NCI-H2081 (cell line): ENCODE measurements at regions not wholly inside any gene's neighbourhood (a gene's known extent, or its start where the extent isn't known, plus 50 kb on each side); places are given as distances from the start of the nearest gene placed in this dataset.

Experiments
- DNase-seq, 2 experiments: peaks; one replicate each; lab custom pipeline; 2025; lab: John Stamatoyannopoulos, UW

DNA sequence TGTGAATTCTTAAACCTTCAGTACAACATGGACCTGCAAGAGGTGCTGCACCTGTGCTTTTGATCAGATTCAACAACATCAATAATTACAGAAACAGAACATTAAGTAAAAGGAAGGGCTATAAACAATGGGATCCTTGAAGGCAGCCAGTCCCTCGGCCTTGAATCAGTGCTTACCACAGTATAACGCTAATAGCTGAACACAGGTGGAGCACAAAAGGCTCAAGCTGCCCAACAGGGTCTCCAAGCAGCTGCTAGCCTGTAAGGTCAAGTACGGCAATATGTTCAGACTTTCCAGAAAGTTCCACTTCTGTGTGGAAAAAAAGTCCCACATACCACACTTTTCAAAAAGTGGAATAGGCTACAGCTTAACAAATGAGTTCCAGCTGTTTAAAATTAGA is 61.9 kb upstream of the ITGA1 start:
- DNase-seq, result peak in 1 of 2 experiments; percentile 43

DNA sequence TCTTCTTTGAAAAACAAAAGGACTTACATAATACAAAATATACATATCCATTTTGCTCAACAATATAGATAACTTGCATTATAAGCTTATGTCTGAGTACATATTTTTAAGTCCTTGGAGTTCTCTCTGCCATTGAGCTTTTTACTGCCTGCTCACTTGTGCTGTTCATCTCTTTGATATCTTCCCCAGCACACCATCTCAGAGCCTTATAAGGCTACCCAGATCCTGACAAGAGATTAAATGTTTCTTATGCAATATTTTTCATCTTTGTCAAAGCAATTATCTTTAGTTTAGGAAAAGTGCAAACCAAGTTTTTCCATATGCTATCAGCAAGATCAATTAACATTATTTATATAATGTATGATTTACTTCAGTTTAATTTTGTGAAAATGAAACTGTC is 60.7 kb upstream of the ITGA1 start:
- DNase-seq, result no peak

DNA sequence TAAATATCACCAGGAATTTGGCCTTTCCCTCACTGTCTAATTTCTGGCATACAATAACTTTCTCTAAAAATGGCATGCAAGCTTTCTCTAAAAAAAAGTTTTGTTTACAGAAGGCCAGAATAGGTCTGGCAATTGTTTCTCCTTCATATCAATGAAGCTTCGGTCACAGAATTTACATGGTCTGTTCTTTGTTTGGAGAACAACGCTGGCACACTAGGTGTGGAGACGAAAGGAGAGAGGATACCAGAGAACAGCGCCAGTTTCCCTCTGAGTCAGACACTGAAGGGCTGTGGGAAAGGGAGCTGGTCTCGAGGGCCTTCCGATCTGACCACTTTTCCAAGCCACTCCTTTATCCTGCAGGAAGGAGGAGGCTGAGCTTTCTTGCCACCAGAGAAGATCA is 60.1 kb upstream of the ITGA1 start:
- DNase-seq, result no peak

DNA sequence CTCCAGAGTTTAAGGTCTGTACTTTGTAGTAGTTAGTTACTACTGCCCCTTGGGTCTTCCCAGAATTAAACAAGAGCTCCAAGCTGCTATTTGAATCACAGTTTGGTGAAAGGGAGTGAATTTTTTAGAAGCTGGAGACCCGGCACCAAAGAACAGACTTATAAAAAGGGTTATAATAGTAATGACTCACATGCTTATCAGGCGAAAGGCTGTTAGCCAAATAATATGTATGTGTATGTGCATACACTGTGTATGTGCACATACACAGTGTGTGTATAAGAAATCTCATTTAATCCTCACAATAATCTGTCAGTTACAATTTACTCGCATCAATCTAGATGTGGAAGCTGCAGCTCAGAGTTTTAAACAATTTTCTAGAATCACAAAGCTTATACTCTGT is 59.5 kb upstream of the ITGA1 start:
- no peak for DNase-seq

DNA sequence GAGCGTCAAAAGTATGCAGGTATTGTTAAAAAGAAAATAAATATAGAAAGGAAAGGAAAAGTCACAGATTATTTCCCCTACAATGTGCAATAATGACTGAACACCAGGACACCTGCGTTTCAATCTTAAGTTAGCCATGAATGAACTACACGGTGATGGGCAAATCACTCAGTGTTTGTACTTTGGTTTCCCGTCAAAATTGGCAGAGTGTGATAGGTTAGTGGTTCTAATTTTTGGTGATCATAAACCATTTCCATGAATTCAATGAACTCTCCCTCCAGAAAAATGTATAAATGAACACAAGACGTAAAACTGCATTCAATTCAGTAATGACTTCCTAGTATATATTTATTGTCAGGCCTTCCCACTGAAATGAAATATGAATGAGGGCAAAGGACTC is 59.0 kb upstream of the ITGA1 start:
- no peak for DNase-seq

DNA sequence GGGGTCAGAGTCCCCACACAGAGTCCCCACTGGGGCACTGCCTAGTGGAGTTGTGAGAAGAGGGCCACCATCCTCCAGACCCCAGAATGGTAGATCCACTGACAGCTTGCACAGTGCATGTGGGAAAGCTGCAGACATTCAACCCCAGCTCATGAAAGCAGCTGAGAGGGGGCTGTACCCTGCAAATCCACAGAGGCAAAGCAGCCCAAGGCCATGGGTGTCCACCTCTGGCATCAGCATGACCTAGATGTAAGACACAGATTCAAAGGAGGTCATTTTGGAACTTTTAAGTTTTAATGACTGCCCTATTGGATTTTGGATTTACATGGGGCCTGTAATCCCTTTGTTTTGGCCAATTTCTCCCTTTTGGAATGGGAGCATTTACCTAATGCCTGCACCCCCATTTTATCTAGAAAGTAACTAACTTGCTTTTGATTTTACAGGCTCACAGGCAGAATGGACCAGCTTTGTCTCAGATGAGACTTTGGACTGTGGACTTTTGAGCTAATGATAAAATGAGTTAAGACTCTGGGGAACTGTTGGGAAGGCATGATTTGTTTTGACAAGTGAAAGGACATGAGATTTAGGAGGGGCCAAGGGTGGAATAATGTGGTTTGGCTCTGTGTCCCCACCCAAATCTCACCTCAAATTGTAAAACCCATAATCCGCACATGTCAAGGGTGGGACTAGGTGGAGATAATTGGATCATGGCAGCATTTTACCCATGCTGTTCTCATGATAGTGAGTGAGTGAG is 56.3 kb upstream of the ITGA1 start:
- DNase-seq, result no peak

DNA sequence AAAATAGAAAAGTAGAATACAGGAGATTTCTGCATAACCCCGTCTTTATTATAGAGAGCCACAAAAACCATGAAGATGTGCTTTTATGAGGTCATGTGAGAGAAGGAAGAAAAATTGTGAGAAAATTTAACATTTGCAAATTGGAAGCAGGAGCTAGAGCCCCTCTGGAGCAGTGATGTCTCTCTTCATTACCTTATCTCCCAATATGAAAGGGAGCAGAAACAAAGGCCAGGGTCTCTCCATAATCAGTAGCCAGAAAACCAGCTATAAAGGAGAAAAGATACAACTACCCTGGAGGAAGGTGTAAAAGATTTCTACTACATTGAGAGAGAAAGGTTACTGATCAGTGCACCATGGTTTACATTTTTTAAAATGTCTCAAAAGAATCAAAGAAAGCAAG is 53.2 kb upstream of the ITGA1 start:
- no peak for DNase-seq

DNA sequence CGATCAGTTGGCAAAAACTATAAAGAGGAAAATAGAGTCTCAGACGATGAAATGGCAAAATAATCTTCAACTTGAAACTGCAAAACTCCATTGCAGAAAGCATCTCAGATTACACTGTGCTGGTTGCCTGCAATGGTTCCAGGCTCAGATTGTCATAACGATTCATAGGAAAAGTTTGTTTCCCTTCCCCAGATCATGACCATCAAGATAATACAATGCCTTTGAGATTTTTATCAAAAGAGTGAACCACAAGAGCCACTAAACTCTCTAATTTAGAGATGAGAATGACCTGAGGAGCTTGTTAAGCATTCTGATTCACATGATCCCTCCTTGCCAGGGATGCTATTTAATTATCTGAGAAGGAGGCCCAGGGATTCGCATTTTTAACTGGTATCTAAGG is 52.6 kb upstream of the ITGA1 start:
- DNase-seq, result no peak
